ENCODE measurements at regions not wholly inside any gene's neighbourhood (a gene's known extent, or its start where the extent isn't known, plus 50 kb on each side); places are given as distances from the start of the nearest gene placed in this dataset.
"Not testable (repeated sequence)": the region's sequence is repeated elsewhere in the genome, so short reads cannot be mapped to it uniquely, and the experiment has no call there.

GRCh38 chr1:182229921-182230491 is 161.6 kb downstream of the GLUL start:
- TF ChIP-seq CTCF (IDR thresholded peaks at IDR 0.05) (no peak), POLR2A (IDR thresholded peaks at IDR 0.05) (no peak)
- H3K4me3 ChIP-seq, result no peak overlapping the region
- no peak overlapping the region for H3K27ac ChIP-seq
- intact Hi-C loops (cut with DNase I), result no loop called here
- H3K27me3 ChIP-seq, result no peaks in the 10 kb centered on the region
- no peaks in the 10 kb centered on the region for H3K9me3 ChIP-seq (replicated peaks in 1 of 3)
- H3K36me3 ChIP-seq (replicated peaks in 1 of 2), result no peaks in the 10 kb centered on the region
- DNase-seq, result no peak
- 57 to 69% (median 65%) methylated on average over 4 of the region's 4 CpGs for WGBS, 4 donors
- no peaks in the 10 kb centered on the region for H3K4me1 ChIP-seq (replicated peaks in 1 of 2)

GRCh38 chr1:182229451-182229850 is 162.1 kb downstream of the GLUL start:
- no peak overlapping the region for H3K4me3 ChIP-seq
- no peaks in the 10 kb centered on the region for H3K9me3 ChIP-seq (replicated peaks in 1 of 3)
- no peaks in the 10 kb centered on the region for H3K4me1 ChIP-seq (replicated peaks in 1 of 2)
- H3K27me3 ChIP-seq, result no peaks in the 10 kb centered on the region
- no peak for DNase-seq
- H3K36me3 ChIP-seq (replicated peaks in 1 of 2), result no peaks in the 10 kb centered on the region
- intact Hi-C loops (cut with DNase I), result no loop called here
- 83 to 90% (median 87%) methylated on average over 4 of the region's 4 CpGs for WGBS, 4 donors
- TF ChIP-seq CTCF (IDR thresholded peaks at IDR 0.05) (no peak), POLR2A (IDR thresholded peaks at IDR 0.05) (no peak)
- no peak overlapping the region for H3K27ac ChIP-seq

GRCh38 chr1:182227864-182228547 is 163.6 kb downstream of the GLUL start:
- no peaks in the 10 kb centered on the region for H3K27me3 ChIP-seq
- H3K36me3 ChIP-seq (replicated peaks in 1 of 2), result no peaks in the 10 kb centered on the region
- no peak for DNase-seq
- WGBS, 4 donors, result 59 to 76% (median 68%) methylated on average over 4 of the region's 4 CpGs
- intact Hi-C loops (cut with DNase I), result no loop called here
- no peak overlapping the region for H3K4me3 ChIP-seq
- no peaks in the 10 kb centered on the region for H3K9me3 ChIP-seq (replicated peaks in 1 of 3)
- no peak overlapping the region for H3K27ac ChIP-seq
- no peak for TF ChIP-seq POLR2A (IDR thresholded peaks at IDR 0.05)
- no peak for TF ChIP-seq CTCF (IDR thresholded peaks at IDR 0.05)
- no peaks in the 10 kb centered on the region for H3K4me1 ChIP-seq (replicated peaks in 1 of 2)

- WGBS, 4 donors, result 75 to 84% (median 77%) methylated on average over 2 of the region's 2 CpGs
- no peaks in the 10 kb centered on the region for H3K9me3 ChIP-seq (replicated peaks in 1 of 3)
- H3K27me3 ChIP-seq, result no peaks in the 10 kb centered on the region
- TF ChIP-seq CTCF (IDR thresholded peaks at IDR 0.05) (no peak), POLR2A (IDR thresholded peaks at IDR 0.05) (no peak)
- intact Hi-C loops (cut with DNase I), result no loop called here
- no peak for DNase-seq
- no peak overlapping the region for H3K27ac ChIP-seq
- no peaks in the 10 kb centered on the region for H3K4me1 ChIP-seq (replicated peaks in 1 of 2)
- no peaks in the 10 kb centered on the region for H3K36me3 ChIP-seq (replicated peaks in 1 of 2)
- no peak overlapping the region for H3K4me3 ChIP-seq
These were observed 165.0 kb downstream of the GLUL start for GRCh38 chr1:182226618-182227017.

GRCh38 chr1:182225755-182226154 is 164.2 kb upstream of the ZNF648 start:
- DNase-seq; H3K36me3 ChIP-seq (replicated peaks in 1 of 2); H3K4me1 ChIP-seq (replicated peaks in 1 of 2); intact Hi-C loops (cut with DNase I); H3K9me3 ChIP-seq (replicated peaks in 1 of 3); H3K4me3 ChIP-seq; H3K27me3 ChIP-seq; H3K27ac ChIP-seq: not testable (repeated sequence)
- WGBS, 4 donors, result 68 to 73% (median 70%) methylated on average over 3 of the region's 3 CpGs

GRCh38 chr1:182221990-182222389 is 160.5 kb upstream of the ZNF648 start:
- DNase-seq; H3K27ac ChIP-seq; H3K36me3 ChIP-seq (replicated peaks in 1 of 2); H3K27me3 ChIP-seq; H3K9me3 ChIP-seq (replicated peaks in 1 of 3); H3K4me3 ChIP-seq; H3K4me1 ChIP-seq (replicated peaks in 1 of 2); intact Hi-C loops (cut with DNase I): not testable (repeated sequence)
- 65 to 72% (median 68%) methylated on average over 2 of the region's 2 CpGs for WGBS, 4 donors

- H3K36me3 ChIP-seq (replicated peaks in 1 of 2); H3K9me3 ChIP-seq (replicated peaks in 1 of 3); H3K27ac ChIP-seq; H3K4me1 ChIP-seq (replicated peaks in 1 of 2); H3K4me3 ChIP-seq; intact Hi-C loops (cut with DNase I); DNase-seq; H3K27me3 ChIP-seq: not testable (repeated sequence)
- 74 to 84% (median 78%) methylated on average over 1 of the region's 1 CpG for WGBS, 4 donors
These were observed 159.9 kb upstream of the ZNF648 start for GRCh38 chr1:182221367-182221766.
